HG02623 (cell line): ENCODE measurements at regions not wholly inside any gene's neighbourhood (a gene's known extent, or its start where the extent isn't known, plus 50 kb on each side); places are given as distances from the start of the nearest gene placed in this dataset.

Source experiments
- ATAC-seq: cut with Tn5 transposase; IDR thresholded peaks from one replicate; pipeline ENCODE4 v1.9.1; 2021; ENCODE audit warnings: moderate library complexity; ENCODE audit not compliant: unreplicated experiment

GRCh38 chr6:130670142-130670541 lies 157.1 kb upstream of the SMLR1 start:
- no peak for ATAC-seq

DNA sequence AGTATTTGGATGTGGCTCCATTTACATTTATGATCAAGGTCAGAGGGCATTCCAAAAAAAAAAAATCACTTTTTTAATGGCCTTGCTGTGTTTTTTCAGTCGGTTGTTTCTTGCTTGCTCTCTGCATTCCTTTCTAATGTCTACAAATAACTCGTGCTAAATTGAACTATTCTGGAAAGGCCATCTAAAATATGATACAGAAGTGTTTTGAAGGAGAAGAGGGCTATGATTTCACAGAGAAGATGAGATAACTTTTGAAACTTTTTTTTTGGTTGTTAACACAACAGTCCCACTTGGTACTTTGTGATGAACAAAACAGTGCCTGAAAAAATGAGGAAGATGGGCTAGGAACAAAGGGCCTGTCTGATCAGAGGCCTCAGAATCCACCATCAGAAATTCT lies 156.1 kb upstream of the SMLR1 start:
- no peak for ATAC-seq

DNA sequence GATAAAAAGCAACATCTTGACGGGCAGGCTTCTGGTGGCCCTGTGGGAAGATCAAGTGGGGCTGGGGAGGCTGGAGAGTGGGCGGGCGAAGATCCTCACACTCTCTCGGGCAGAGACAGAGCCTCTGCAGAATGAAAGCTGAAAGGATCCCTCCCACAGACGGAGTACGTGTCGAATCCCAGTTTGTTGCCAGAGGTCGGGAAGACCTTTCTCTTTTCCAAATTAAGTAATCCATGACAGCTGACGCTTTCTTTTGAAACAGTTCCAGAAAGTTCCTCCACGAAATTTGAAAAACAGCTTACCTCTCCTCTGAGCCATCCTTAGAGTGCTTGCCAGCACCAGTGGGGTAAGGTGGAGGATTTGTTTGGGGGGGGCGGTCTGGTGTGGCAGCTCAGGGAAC lies 155.6 kb upstream of the SMLR1 start:
- ATAC-seq: no peak

GRCh38 chr6:130672153-130672552 lies 155.1 kb upstream of the SMLR1 start:
- no peak for ATAC-seq

GRCh38 chr6:130674604-130675003 lies 152.6 kb upstream of the SMLR1 start:
- ATAC-seq: no peak

DNA sequence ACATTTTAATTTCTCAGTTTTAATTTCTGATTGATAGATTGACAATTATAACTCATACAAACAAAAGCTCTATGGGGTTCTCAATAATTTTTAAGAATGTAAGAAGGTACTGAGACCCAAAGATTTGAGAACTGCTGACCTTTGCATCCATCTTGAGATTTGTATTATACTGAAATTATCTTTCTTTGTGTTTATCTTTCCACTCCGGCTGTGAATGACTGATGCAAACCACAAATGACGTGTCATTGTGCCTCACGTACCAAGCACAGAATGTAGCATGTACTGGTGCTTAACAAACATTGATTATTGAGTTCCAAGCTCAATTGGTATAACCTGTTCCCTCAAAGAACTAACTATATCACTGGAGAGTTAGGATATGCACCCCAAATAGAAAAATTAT lies 152.1 kb upstream of the SMLR1 start:
- no peak for ATAC-seq

- ATAC-seq: no peak
Observed at GRCh38 chr6:130676077-130676772, 151.0 kb upstream of the SMLR1 start.

DNA sequence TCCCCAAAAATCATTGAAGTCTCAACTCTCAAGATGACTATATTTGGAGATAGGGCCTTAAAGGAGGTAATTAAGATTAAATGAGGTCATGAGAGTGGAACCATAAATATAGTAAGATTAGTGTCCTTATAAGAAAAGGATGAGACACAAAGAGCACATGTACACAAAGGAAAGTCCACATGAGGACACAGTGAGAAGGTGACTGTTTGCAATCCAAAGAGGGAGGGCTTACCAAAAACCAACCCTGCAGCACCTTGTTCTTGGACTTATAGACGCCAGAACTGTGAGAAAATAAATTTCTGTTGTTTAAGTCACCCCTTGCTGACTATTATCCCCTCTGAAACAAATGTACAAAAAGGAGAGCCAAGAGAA lies 150.4 kb upstream of the SMLR1 start:
- no peak for ATAC-seq

GRCh38 chr6:130677312-130677711 lies 149.9 kb upstream of the SMLR1 start:
- no peak for ATAC-seq

DNA sequence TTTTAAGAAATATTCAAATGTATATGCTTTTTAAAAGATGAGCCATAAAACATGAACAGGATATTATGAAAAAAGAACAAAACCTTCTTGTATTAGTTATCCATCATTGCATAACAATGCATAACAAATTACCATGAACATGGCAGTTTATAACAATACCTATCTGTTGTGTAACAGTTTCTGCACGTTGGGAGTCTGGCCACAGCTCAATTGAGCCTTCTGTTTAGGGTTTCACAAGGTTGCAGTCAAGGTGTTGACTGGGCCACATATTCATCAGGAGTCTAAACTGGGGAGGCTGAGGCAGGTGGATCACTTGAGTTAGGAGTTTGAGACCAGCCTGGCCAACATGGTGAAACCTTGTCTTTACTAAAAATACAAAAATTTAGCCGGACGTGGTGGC lies 149.4 kb upstream of the SMLR1 start:
- ATAC-seq: no peak

GRCh38 chr6:130679684-130680083 lies 147.5 kb upstream of the SMLR1 start:
- no peak for ATAC-seq

- no peak for ATAC-seq
Observed at GRCh38 chr6:130680116-130680515, 147.1 kb upstream of the SMLR1 start.

GRCh38 chr6:130681028-130681427 lies 146.2 kb upstream of the SMLR1 start:
- no peak for ATAC-seq

GRCh38 chr6:130682066-130682465 lies 145.1 kb upstream of the SMLR1 start:
- no peak for ATAC-seq

GRCh38 chr6:130683761-130684517 lies 143.3 kb upstream of the SMLR1 start:
- no peak for ATAC-seq

DNA sequence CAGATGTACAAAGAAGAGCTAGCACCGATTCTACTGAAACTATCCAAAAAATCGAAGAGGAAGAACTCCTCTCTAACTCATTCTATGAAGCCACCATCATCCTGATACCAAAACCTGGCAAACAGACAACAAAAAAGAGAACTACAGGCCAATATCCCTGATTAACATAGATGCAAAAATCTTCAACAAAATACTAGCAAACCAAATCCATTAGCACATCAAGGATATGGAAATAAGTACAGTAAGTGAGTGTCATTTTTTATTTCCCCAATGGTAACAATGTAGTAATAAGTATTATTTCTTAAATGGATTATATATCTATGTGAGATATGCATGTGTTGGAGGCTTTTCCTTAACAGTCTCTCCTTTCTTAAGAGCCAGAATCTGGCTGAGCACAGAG lies 134.5 kb upstream of the SMLR1 start:
- ATAC-seq: no peak

- no peak for ATAC-seq
Observed at GRCh38 chr6:130693944-130694343, 133.3 kb upstream of the SMLR1 start.

DNA sequence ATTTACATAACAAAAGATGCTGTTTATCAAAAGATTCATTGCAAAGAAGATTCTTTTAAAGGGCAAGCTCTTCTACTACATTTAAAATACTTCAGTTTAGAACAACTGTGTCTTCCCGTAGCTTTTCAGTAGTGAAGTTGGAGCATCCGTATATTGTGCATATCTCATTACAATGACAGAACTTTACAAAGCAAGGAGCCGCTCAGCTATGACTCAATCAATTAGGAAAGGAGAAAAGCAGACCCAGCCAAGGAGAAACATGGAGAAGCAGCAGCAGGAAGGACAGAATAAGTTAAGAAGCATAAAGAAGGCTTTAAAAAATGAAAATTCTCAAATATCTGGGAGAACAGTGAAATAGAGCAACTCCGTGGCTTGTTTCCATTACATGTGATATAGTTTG lies 132.6 kb upstream of the SMLR1 start:
- no peak for ATAC-seq

- no peak for ATAC-seq
Observed at GRCh38 chr6:130696806-130697205, 130.4 kb upstream of the SMLR1 start.

DNA sequence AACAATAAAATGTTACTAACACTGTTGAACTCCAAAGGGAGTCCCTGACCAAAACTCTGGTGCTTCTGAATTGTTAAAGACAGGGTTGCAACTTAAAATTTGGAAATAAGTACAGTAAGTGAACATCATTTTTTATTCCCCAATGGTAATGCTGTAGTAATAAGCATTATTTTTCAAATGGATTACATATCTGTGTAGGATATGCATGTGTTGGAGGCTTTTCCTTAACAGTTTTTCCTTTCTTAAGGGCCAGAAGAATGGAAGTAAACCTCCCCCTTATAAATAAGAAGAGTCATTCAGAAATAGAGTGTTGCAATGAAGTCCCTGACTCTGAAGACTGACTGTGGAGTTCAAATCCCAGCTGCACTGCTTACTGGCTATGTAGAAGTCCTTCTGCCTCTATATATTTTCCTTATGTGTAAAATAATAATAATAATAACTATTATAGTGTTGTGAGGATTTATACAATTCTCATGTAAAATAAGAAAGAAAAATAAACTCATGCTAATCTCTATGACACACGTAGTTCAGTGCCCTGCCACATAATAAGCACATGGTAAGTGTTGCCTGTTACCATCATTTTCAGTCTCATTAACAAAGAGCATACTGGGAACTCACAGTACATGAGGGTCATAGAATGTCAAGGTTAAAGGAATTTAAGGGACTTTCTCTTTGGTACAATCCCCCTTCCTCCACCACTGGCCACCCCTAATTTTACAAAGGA lies 129.8 kb upstream of the SMLR1 start:
- peak; percentile 25 for ATAC-seq

GRCh38 chr6:130697995-130698535 lies 129.1 kb upstream of the SMLR1 start:
- ATAC-seq: peak; percentile 96

DNA sequence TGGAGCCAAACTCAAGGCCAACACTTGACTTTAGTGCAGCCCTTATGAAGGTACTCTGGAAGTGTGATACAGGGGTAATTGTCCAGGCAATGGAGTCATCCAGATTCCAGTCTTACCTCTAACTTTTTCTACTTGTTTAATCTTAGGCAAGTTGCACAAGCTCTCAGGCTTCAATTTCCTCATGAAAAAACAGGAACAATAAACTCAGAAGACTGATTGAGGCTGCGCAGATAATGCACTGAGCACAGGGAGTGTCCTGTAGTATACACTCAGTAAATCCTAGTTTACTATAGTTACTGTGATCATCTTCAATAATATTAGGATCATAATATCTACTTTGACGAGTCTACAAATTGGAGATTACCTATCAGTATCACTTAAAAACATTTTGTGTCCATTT lies 127.5 kb upstream of the SMLR1 start:
- no peak for ATAC-seq
